ENCODE measurements at regions not wholly inside any gene's neighbourhood (a gene's known extent, or its start where the extent isn't known, plus 50 kb on each side); places are given as distances from the start of the nearest gene placed in this dataset.

DNA sequence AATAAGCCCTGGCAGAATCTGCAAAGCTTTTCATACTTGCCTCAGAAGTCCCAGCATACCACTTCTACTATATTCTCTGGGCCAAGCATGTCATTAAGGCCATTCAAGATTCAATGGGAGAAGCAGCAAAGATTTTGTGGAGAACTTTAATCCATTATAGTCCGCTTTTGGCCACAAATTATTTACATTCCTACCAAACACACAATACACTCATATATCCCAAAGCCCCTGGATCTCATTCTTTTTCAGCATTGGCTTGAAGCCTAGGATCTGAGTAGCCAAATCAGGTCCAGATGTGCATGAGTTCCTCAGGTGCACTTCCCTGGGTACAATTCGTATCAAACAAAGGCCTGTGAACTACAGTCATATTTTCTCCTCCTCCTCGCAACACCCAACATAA lies 203.4 kb downstream of the NDFIP2 start:
- TF ChIP-seq ZNF274 (IDR thresholded peaks at IDR 0.05; ENCODE audit: low read depth, low read length) (no peak), YY1 (IDR thresholded peaks at IDR 0.05; ENCODE audit: insufficient read depth, insufficient read length) (no peak), SUZ12 (IDR thresholded peaks at IDR 0.05; ENCODE audit: extremely low read depth, insufficient read depth, insufficient read length) (no peak)
